IPS-18a (cell line): ENCODE measurements at regions not wholly inside any gene's neighbourhood (a gene's known extent, or its start where the extent isn't known, plus 50 kb on each side); places are given as distances from the start of the nearest gene placed in this dataset.
A peak's percentile ranks its signal among the peaks of the same experiment; 100 is the strongest.

ENCODE experiments used
- H3K27ac ChIP-seq: one replicate; pipeline ENCODE4 v1.5.1; 2013; ENCODE audit warnings: low read length
- H3K27me3 ChIP-seq: one replicate; pipeline ENCODE4 v1.6.1; 2013; ENCODE audit warnings: mild to moderate bottlenecking, low read length; ENCODE audit not compliant: control insufficient read depth, insufficient read depth
- H3K36me3 ChIP-seq: one replicate; pipeline ENCODE4 v1.6.1; 2013; ENCODE audit warnings: low read depth, low read length; ENCODE audit not compliant: control insufficient read depth
- H3K4me1 ChIP-seq: one replicate; pipeline ENCODE4 v1.6.1; 2013; ENCODE audit warnings: low read depth, low read length; ENCODE audit not compliant: control insufficient read depth
- H3K4me3 ChIP-seq: one replicate; pipeline ENCODE4 v1.5.1; 2013; ENCODE audit warnings: low read length
- H3K9ac ChIP-seq: one replicate; pipeline ENCODE4 v1.6.1; 2013; ENCODE audit warnings: mild to moderate bottlenecking, low read length, moderate library complexity
- H3K9me3 ChIP-seq: one replicate; pipeline ENCODE4 v1.6.1; 2013; ENCODE audit warnings: low read depth, low read length; ENCODE audit not compliant: control insufficient read depth

DNA sequence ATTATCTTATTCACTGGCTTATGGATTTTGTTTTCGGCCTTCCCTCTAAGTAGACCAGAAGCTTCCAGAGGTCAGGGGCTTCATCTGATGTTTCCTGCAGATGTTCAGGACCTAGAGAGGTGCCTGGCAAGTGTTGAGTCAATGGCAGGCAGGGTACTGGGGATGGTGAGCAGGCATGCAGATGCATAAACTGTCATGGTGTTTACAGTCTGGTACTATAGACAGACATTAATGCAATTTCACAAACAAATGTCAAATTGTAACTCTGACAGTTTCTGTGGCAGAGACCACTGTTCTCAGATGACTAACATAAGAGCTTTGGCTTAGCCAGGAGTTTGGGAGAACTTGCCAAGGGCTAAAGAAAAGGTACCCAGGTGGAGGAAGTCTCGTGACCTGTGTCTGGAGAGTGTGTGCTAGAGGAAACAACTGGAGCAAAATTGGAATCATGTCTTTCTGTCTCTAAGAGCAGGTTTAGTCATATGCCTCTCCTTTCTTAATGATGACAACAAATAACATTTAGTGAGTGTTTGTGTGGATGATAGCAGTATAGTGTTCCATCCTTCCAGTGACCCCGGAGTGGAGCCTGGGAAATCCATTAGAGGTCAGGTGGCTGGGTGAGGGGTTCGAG lies 53.7 kb upstream of the TRAK1 start:
- no peak overlapping the region for H3K4me3 ChIP-seq
- no peaks in the 10 kb centered on the region for H3K36me3 ChIP-seq
- H3K27me3 ChIP-seq, result no peaks in the 10 kb centered on the region
- H3K9me3 ChIP-seq, result no peaks in the 10 kb centered on the region
- H3K4me1 ChIP-seq, result peaks cover 10% of the 10 kb centered on the region
- no peak overlapping the region for H3K27ac ChIP-seq
- H3K9ac ChIP-seq, result no peak overlapping the region

DNA sequence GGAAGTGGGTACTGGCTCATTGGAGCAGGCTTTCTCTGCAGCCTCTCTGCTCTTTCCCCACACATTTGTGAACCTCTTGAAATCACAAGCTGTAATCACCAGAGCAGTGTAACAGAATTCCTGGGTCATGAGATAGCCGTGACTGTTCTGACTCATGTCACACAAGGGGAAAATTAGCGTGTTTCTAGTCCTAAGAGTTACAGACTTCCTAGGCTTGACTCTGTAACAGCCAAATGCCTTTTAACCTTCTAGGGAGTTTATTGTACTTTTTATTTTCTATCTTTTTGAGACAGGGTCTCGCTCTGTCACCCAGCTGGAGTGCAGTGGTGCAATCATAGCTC lies 54.7 kb upstream of the TRAK1 start:
- H3K27me3 ChIP-seq, result no peaks in the 10 kb centered on the region
- no peak overlapping the region for H3K27ac ChIP-seq
- no peaks in the 10 kb centered on the region for H3K36me3 ChIP-seq
- H3K9ac ChIP-seq, result no peak overlapping the region
- H3K4me1 ChIP-seq, result peaks cover 18% of the 10 kb centered on the region
- no peak overlapping the region for H3K4me3 ChIP-seq
- no peaks in the 10 kb centered on the region for H3K9me3 ChIP-seq

DNA sequence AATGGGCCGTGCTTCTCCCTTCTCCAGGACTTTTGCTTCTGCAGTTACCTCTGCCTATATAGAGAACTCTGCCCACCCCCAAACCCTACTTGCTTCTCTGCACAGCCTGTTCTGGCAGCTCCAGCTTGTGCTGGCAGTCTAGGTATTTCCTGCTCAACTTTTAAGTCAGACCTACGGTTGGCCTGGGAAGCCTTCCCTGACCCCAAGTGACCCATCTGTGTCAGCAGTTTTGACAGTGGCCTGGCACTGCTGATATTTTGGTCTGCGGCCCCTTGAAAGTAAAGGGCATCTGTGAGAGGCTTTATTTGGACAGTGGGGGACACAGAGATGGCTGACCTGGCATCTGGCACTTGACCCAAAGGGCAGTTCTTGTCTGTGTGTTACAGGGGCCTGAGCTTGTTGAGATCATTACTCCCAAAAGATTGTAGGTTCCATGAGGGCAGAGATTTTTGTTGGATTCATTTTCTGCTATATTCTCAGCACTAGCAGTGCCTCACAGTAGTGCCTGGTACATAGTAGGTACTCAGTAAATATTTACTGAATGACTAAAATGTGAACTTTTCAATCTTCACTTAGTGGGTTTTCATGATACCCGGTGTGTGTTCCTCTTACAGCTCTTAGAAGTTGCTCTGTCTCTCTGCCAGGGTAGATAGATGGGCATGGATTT lies 55.2 kb upstream of the TRAK1 start:
- no peak overlapping the region for H3K9ac ChIP-seq
- no peaks in the 10 kb centered on the region for H3K36me3 ChIP-seq
- no peaks in the 10 kb centered on the region for H3K27me3 ChIP-seq
- no peak overlapping the region for H3K4me3 ChIP-seq
- peaks cover 20% of the 10 kb centered on the region for H3K4me1 ChIP-seq
- no peak overlapping the region for H3K27ac ChIP-seq
- H3K9me3 ChIP-seq, result no peaks in the 10 kb centered on the region

DNA sequence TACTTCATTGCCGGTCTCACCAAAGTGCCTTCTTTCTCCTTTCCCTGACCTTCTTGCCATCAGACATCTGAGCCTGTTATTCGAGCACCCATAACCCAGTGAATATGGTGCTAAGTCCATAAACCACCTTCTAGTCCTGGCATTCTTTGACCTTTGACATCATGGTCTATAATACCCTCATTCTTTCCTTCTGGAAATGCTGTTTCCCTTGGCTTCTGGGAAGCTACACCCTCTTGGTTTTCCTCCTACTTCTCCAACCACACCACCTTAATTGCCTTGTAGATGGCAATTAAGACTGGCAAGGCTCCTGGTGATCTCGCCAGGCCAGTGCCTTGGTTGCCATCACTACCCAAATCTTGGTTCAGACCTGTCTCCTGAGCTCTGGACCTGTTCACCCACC lies 56.1 kb upstream of the TRAK1 start:
- no peak overlapping the region for H3K4me3 ChIP-seq
- no peaks in the 10 kb centered on the region for H3K27me3 ChIP-seq
- H3K4me1 ChIP-seq, result peaks cover 20% of the 10 kb centered on the region
- H3K27ac ChIP-seq, result no peak overlapping the region
- H3K9me3 ChIP-seq, result no peaks in the 10 kb centered on the region
- H3K9ac ChIP-seq, result no peak overlapping the region
- no peaks in the 10 kb centered on the region for H3K36me3 ChIP-seq

DNA sequence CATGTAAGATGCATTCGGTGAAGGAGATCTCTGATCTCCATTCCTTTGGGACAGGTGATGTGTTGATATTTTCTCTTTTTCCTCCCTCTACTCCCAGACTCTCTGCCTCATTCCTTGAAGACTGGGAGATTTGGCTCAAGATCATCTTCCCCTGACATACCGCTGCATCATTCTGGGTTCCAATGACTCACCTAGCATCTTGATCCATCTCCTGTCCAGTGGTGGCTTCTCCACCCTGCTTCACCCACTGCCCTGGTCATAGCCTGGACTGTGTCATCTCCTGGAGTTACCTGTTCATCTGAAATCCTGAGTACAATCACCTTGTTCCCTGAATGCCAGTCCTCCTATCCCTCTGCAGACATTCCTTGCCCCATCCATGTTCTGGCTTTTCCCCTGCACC lies 57.4 kb upstream of the TRAK1 start:
- Histone ChIP-seq H3K9me3 (no peaks in the 10 kb centered on the region), H3K4me3 (no peak overlapping the region), H3K27me3 (no peaks in the 10 kb centered on the region), H3K9ac (no peak overlapping the region), H3K27ac (no peak overlapping the region), H3K36me3 (no peaks in the 10 kb centered on the region), H3K4me1 (peaks cover 20% of the 10 kb centered on the region)

DNA sequence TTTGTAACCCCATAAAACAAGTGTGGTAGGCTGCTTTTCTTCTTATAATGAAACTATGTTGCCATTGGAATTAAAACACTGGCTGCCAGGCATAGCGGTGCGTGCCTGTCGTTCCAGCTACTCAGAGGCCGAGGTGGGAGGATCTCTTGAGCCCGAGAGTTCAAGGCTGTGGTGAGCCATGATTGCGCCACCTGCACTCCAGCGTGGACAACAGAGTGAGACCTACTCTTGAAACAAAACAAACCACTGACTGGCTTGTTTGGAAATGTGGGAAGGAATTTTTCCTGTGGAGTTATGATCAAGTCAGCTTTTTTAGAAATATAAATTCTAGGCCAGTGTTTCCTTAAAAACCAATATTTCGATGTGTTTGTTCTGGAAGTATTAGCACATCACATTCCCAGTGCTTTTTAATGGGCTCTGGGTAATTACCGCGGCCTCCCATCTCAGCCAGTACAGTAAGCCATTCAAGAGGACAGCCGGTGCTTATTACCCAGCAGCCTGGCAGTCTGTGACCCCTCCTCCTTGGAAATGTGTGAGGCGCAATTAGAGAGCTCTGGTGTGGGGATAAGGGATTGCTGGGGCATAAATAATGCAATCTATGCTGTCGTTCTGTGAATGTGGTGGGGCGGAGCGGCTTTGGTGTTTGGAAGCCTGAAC lies 58.3 kb upstream of the TRAK1 start:
- Histone ChIP-seq H3K9ac (no peak overlapping the region), H3K4me1 (peaks cover 20% of the 10 kb centered on the region), H3K36me3 (no peaks in the 10 kb centered on the region), H3K27ac (no peak overlapping the region), H3K27me3 (no peaks in the 10 kb centered on the region), H3K9me3 (no peaks in the 10 kb centered on the region), H3K4me3 (no peak overlapping the region)

DNA sequence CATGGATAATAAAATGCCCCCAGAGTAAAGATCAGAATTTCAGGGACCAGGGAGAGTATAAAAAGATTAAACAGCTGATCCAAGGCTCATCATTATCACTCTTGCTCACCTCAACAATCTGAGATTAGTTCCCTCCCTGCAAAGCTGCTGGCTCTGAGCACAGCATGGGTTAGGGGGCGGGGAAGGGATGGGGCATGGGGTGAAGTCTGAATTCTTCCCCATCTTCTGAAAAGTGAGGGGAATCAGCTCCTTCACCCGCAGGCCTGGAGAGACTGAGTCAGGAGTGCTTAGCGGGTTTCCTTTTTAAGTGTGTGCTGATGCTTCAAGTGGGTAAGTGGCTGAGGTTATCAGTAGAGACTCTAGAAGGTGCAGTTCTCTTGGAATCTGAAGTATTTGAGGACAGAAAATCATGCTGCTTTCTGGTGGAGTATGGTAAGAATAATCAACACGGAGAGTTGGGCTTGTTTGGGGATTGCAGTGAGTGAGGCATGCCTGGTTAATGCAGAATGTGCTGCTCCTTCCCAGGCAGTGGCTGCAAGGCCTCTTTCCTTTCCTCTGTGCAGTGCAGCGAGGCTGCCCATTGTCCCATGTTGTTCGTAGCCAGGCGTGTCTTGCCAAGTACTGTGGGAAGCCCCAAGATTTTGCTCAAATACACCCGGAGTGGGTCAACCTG lies 59.2 kb upstream of the TRAK1 start:
- peak overlapping the region; percentile 38 for H3K27ac ChIP-seq
- H3K4me1 ChIP-seq, result peaks cover 20% of the 10 kb centered on the region
- no peaks in the 10 kb centered on the region for H3K9me3 ChIP-seq
- H3K4me3 ChIP-seq, result no peak overlapping the region
- H3K27me3 ChIP-seq, result no peaks in the 10 kb centered on the region
- no peaks in the 10 kb centered on the region for H3K36me3 ChIP-seq
- peak overlapping the region; percentile 6 for H3K9ac ChIP-seq

DNA sequence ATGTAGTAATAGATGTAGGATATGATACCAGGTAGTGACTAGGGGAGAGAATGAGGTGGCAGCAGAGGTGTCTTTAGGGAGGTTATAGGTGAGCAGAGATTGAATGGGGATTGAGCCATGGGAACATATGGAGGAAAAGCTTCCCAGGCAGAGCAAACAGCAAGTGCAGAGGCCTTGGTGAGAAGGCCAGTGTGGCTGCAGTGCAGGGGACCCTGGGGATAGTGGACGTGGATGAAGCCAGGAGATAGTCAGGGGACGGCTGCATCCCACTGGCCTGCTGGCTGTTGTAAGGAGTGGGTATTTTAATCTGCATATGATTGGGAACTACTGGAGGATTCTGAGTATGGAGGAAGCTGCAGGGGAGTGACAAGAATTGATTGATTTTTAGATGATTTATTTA lies 62.7 kb upstream of the TRAK1 start:
- peaks cover 45% of the 10 kb centered on the region for H3K4me1 ChIP-seq
- no peaks in the 10 kb centered on the region for H3K36me3 ChIP-seq
- H3K9ac ChIP-seq, result no peak overlapping the region

DNA sequence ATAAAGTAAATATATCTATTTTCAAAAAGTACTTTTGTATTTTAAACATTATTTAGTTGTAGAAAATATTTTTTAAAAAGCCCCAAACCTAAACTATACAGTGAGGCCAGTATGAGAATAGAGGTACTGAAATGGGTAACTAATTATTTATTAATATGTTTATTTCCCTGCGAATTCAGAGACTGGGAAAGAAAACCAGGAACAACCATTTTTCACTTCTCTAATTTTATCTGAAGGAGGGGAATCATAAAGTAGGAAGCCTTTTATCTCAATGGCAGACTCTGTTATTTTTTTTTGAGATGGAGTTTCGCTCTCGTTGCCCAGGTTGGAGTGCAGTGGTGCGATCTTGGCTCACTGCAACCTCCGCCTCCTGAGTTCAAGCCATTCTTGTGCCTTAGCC lies 63.6 kb upstream of the TRAK1 start:
- H3K27ac ChIP-seq, result no peak overlapping the region
- H3K36me3 ChIP-seq, result no peaks in the 10 kb centered on the region
- peaks cover 39% of the 10 kb centered on the region for H3K4me1 ChIP-seq
- H3K27me3 ChIP-seq, result no peaks in the 10 kb centered on the region
- no peak overlapping the region for H3K4me3 ChIP-seq
- H3K9ac ChIP-seq, result no peak overlapping the region
- no peaks in the 10 kb centered on the region for H3K9me3 ChIP-seq

More for the DNA sequence above, 62.7 kb upstream of the TRAK1 start:
- Histone ChIP-seq H3K27ac (no peak overlapping the region), H3K27me3 (no peaks in the 10 kb centered on the region), H3K4me3 (no peak overlapping the region), H3K9me3 (no peaks in the 10 kb centered on the region)

DNA sequence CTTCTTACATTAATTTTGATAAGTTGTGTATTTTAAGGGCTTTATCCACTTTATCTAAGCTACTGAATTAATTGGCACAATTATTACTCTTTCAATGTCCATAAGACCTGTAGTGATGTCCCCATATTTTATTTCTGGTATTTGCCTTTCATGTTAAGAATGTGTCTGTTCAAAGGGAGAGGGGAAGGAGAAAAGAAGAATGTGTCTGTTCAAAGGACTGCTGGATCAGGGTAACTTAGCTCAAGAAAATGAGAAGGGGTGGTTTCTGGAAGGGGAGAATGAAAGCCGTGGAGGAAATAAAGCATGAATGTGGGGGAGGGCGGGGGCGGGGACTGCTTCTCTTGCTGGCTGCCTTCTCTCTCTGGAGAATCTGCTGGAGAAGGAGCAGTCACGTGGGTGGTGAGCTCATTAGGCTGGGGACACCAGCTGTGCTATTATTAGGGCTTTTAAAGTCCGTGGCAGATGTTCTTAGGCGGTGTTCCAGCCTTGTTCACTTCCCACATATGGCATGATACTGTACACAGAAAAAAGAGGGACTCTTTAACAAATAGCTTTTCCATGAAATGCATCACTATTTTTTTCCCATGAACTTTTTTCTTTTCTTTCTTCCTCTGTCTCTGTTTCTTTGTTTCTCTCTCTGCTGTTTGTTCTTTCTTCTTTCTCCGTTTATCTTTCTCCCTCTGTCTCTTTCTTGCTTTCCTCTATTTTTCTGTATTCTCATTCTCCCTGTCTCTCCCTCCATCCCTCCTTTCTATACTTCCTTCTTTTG lies 63.7 kb upstream of the ULK4 start:
- no peaks in the 10 kb centered on the region for H3K9me3 ChIP-seq
- H3K36me3 ChIP-seq, result no peaks in the 10 kb centered on the region
- no peaks in the 10 kb centered on the region for H3K27me3 ChIP-seq
- peaks cover 36% of the 10 kb centered on the region for H3K4me1 ChIP-seq
- peak overlapping the region; percentile 55 for H3K4me3 ChIP-seq
- peak overlapping the region; percentile 97 for H3K27ac ChIP-seq
- peak overlapping the region; percentile 81 for H3K9ac ChIP-seq
